ENCODE measurements at regions not wholly inside any gene's neighbourhood (a gene's known extent, or its start where the extent isn't known, plus 50 kb on each side); places are given as distances from the start of the nearest gene placed in this dataset.

GRCh38 chr5:170161069-170161468 is 55.4 kb downstream of the FOXI1 start:
- in situ Hi-C loops (cut with HindIII; ENCODE audit: extremely low pct_ligation_motif_present, low pct_unique_long_range_greater_than_20kb) (no loop called here), intact Hi-C loops (cut with micrococcal nuclease; ENCODE audit: unreplicated experiment) (no loop called here)
- no peaks in the 10 kb centered on the region for H3K9me3 ChIP-seq (ENCODE audit: low read length)
- no peak overlapping the region for H3K4me2 ChIP-seq (ENCODE audit: low read depth, low read length)
- no peak overlapping the region for H3K27ac ChIP-seq (ENCODE audit: extremely low read length, insufficient read depth, low read length)
- no peaks in the 10 kb centered on the region for H4K20me1 ChIP-seq (ENCODE audit: insufficient read depth, low read length)
- H3K36me3 ChIP-seq (replicated peaks in 1 of 2; ENCODE audit: control insufficient read depth in 1 of 2, insufficient read depth in 2 of 2, low read length in 2 of 2) = no peaks in the 10 kb centered on the region
- ATAC-seq (no peak), DNase-seq (ENCODE audit: low spot score) (no peak), FAIRE-seq (no peak)
- BruUV-seq (replicated peaks) = no TSS peak
- no peak overlapping the region for H3K9ac ChIP-seq (ENCODE audit: insufficient read depth, low read depth, low read length)
- WGBS (ENCODE audit: low lambda C conversion rate) = 62% methylated on average over 6 of the region's 6 CpGs
- no peaks in the 10 kb centered on the region for H3K4me1 ChIP-seq (ENCODE audit: insufficient read depth, low read length)
- H3K4me3 ChIP-seq (replicated peaks in 1 of 3; ENCODE audit: insufficient read depth in 1 of 3, low read depth in 2 of 3, low read length in 3 of 3) = no peak overlapping the region
- TF ChIP-seq ZFP37 (CRISPR knock-in tag; IDR thresholded peaks at IDR 0.05; ENCODE audit: borderline replicate concordance) (no peak), ATF7 (IDR thresholded peaks at IDR 0.05) (no peak), ATF7 (CRISPR knock-in tag; IDR thresholded peaks at IDR 0.05) (no peak), ZNF256 (CRISPR knock-in tag; conservative IDR thresholded peaks at IDR 0.05) (no peak)
- H2AFZ ChIP-seq (ENCODE audit: low read length) = no peak overlapping the region
- H3K79me2 ChIP-seq (ENCODE audit: insufficient read depth, low read length) = no peaks in the 10 kb centered on the region
- ChIA-PET CTCF (ENCODE audit: low intra/inter-chr PET ratio, low total read pairs) (no interaction called here), POLR2A (no interaction called here)
- no peaks in the 10 kb centered on the region for H3K27me3 ChIP-seq (ENCODE audit: control insufficient read depth in 1 of 2, insufficient read depth in 2 of 2, low read length in 2 of 2)

- no peaks in the 10 kb centered on the region for H3K36me3 ChIP-seq (replicated peaks in 1 of 2; ENCODE audit: control insufficient read depth in 1 of 2, insufficient read depth in 2 of 2, low read length in 2 of 2)
- POLR2A ChIA-PET = no interaction called here
- FAIRE-seq = no peak
- no peak for TF ChIP-seq RBFOX2 (IDR thresholded peaks at IDR 0.05; ENCODE audit: low read depth, low read length)
- no peak for TF ChIP-seq ZNF556 (CRISPR knock-in tag; IDR thresholded peaks at IDR 0.05; ENCODE audit: borderline replicate concordance)
- no peak for TF ChIP-seq CBFB (CRISPR knock-in tag; IDR thresholded peaks at IDR 0.05)
- TF ChIP-seq ZNF253 (CRISPR knock-in tag; IDR thresholded peaks at IDR 0.05; ENCODE audit: borderline replicate concordance) = no peak
- TF ChIP-seq ZNF24 (IDR thresholded peaks at IDR 0.05) = no peak
- TF ChIP-seq ZNF430 (CRISPR knock-in tag; IDR thresholded peaks at IDR 0.05) = no peak
- no peak for TF ChIP-seq IKZF5 (CRISPR knock-in tag; IDR thresholded peaks at IDR 0.05)
- no peak for TF ChIP-seq ZNF256 (CRISPR knock-in tag; conservative IDR thresholded peaks at IDR 0.05)
- no peak for TF ChIP-seq ZFP1 (CRISPR knock-in tag; IDR thresholded peaks at IDR 0.05)
- TF ChIP-seq ZNF10 (CRISPR knock-in tag; IDR thresholded peaks at IDR 0.05; ENCODE audit: borderline replicate concordance, low read depth) = no peak
- no peak for TF ChIP-seq MXD4 (CRISPR knock-in tag; IDR thresholded peaks at IDR 0.05)
- TF ChIP-seq ZNF704 (CRISPR knock-in tag; IDR thresholded peaks at IDR 0.05; ENCODE audit: borderline replicate concordance) = no peak
- TF ChIP-seq ZNF550 (CRISPR knock-in tag; IDR thresholded peaks at IDR 0.05; ENCODE audit: borderline replicate concordance) = no peak
- no peak for TF ChIP-seq RARG (CRISPR knock-in tag; IDR thresholded peaks at IDR 0.05; ENCODE audit: low read depth)
- TF ChIP-seq SMAD1 (CRISPR knock-in tag; IDR thresholded peaks at IDR 0.05; ENCODE audit: borderline replicate concordance, low read depth) = no peak
- TF ChIP-seq KDM3A (CRISPR knock-in tag; IDR thresholded peaks at IDR 0.05; ENCODE audit: low read depth) = no peak
Observed at GRCh38 chr5:170162631-170163321, 57.1 kb downstream of the FOXI1 start.

More at GRCh38 chr5:170162631-170163321, 57.1 kb downstream of the FOXI1 start:
- H3K27me3 ChIP-seq (ENCODE audit: control insufficient read depth in 1 of 2, insufficient read depth in 2 of 2, low read length in 2 of 2) = peaks cover 0 to 3% of the 10 kb centered on the region in 2 experiments; a peak in 1 of 5 replicates
- no peaks in the 10 kb centered on the region for H3K4me1 ChIP-seq (ENCODE audit: insufficient read depth, low read length)
- CTCF ChIA-PET (ENCODE audit: low intra/inter-chr PET ratio, low total read pairs) = no interaction called here
- no peaks in the 10 kb centered on the region for H4K20me1 ChIP-seq (ENCODE audit: insufficient read depth, low read length)
- intact Hi-C loops (cut with micrococcal nuclease; ENCODE audit: unreplicated experiment) (no loop called here), in situ Hi-C loops (cut with HindIII; ENCODE audit: extremely low pct_ligation_motif_present, low pct_unique_long_range_greater_than_20kb) (no loop called here)
- H3K9me3 ChIP-seq (ENCODE audit: low read length) = no peaks in the 10 kb centered on the region
- H3K4me3 ChIP-seq (replicated peaks in 1 of 3; ENCODE audit: insufficient read depth in 1 of 3, low read depth in 2 of 3, low read length in 3 of 3) = no peak overlapping the region
- no TSS peak for BruUV-seq (replicated peaks)
- H3K4me2 ChIP-seq (ENCODE audit: low read depth, low read length) = no peak overlapping the region
- no peak overlapping the region for H2AFZ ChIP-seq (ENCODE audit: low read length)
- no peak overlapping the region for H3K9ac ChIP-seq (ENCODE audit: insufficient read depth, low read depth, low read length)
- no peak for ATAC-seq
- 0% methylated on average over 2 of the region's 3 CpGs for WGBS (ENCODE audit: low lambda C conversion rate)
- H3K27ac ChIP-seq (ENCODE audit: extremely low read length, insufficient read depth, low read length) = no peak overlapping the region
- no peaks in the 10 kb centered on the region for H3K79me2 ChIP-seq (ENCODE audit: insufficient read depth, low read length)
- no peak for DNase-seq (ENCODE audit: low spot score)
